Endothelial cell of umbilical vein (primary cell): ENCODE measurements at regions not wholly inside any gene's neighbourhood (a gene's known extent, or its start where the extent isn't known, plus 50 kb on each side); places are given as distances from the start of the nearest gene placed in this dataset.

Source experiments
- CTCF ChIP-seq, 2 donors: IDR thresholded peaks; 1 replicate in 1 of 2; 2 replicates in 1 of 2; pipeline ENCODE4 v1.5.1; 2011; ENCODE audit warnings: low read length in 2 of 2, mild to moderate bottlenecking in 2 of 2, moderate library complexity in 2 of 2, control low read depth in 1 of 2, inconsistent platforms in 1 of 2, low read depth in 1 of 2; ENCODE audit not compliant: insufficient read depth in 1 of 2; ENCODE audit errors: extremely low read depth in 1 of 2
- EZH2 ChIP-seq: IDR thresholded peaks from 2 replicates; pipeline ENCODE4 v1.6.1; 2012; ENCODE audit warnings: borderline replicate concordance, low read depth, mild to moderate bottlenecking, moderate library complexity, low read length, inconsistent platforms; ENCODE audit not compliant: severe bottlenecking
- FOS ChIP-seq: IDR thresholded peaks from 2 replicates; pipeline ENCODE4 v1.6.1; 2011; ENCODE audit warnings: mild to moderate bottlenecking, low read length, moderate library complexity, borderline replicate concordance; ENCODE audit not compliant: insufficient read depth
- GATA2 ChIP-seq: IDR thresholded peaks from 2 replicates; pipeline ENCODE4 v1.7.0; 2011; ENCODE audit warnings: low read depth, mild to moderate bottlenecking, moderate library complexity, mixed read lengths, low read length; ENCODE audit not compliant: insufficient read length, insufficient read depth
- JUN ChIP-seq: IDR thresholded peaks from 2 replicates; pipeline ENCODE4 v1.6.1; 2011; ENCODE audit warnings: borderline replicate concordance, low read depth; ENCODE audit not compliant: insufficient read length, insufficient read depth
- MYC ChIP-seq: IDR thresholded peaks from one replicate; pipeline ENCODE4 v1.6.1; 2011; ENCODE audit warnings: mild to moderate bottlenecking, low read depth, low read length
- POLR2A ChIP-seq: IDR thresholded peaks from 2 replicates; pipeline ENCODE4 v1.6.1; 2012; ENCODE audit warnings: low read depth, mild to moderate bottlenecking, control low read depth, low read length

DNA sequence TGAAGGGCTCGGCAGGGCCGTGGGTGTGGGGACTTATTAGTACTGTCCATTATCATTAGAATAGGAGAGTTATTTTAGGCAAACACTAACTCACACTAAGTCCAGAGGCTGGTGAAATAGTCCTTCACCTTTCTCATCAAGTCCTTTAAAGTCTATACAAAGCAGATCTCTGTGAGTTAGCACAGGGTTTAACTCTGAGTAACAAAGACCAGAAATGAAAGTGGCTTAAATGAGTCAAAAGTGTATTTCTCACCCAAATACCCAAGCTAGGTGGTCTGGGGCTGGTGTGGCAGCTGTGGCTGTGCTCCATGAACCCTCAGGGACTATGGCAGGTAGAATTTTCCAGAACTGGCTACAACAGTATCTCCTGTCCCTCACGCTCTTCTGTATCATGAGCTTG, 263.2 kb downstream of the BCOR start:
- TF ChIP-seq POLR2A (no peak), CTCF (IDR thresholded peaks at IDR 0.05; ENCODE audit: extremely low read depth in 1 of 2, insufficient read depth in 1 of 2, low read depth in 1 of 2, low read length in 2 of 2) (no peak), MYC (no peak), GATA2 (no peak), EZH2 (no peak), FOS (no peak), JUN (no peak)
